ENCODE measurements at regions not wholly inside any gene's neighbourhood (a gene's known extent, or its start where the extent isn't known, plus 50 kb on each side); places are given as distances from the start of the nearest gene placed in this dataset.

DNA sequence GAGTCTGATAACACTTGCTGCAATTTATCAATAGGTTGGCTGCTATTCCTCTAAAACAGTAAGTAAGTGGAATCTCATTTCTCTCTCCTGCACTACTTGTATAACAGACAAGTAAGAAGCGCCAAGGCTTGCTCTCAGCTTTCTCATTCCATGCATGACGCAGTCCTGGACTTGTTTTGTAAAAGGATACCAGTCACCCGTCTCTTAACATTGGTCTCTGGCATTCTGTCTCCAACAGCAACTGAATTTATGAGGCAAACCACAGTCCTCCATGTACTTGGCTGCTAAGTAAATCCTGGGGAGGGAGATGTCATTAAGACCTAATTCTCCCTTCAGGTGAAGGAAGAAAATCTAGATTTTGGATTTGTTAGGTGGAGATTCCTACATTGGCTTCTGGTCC, 115.4 kb downstream of the OPN5 start:
- TF ChIP-seq, protein P1, sequence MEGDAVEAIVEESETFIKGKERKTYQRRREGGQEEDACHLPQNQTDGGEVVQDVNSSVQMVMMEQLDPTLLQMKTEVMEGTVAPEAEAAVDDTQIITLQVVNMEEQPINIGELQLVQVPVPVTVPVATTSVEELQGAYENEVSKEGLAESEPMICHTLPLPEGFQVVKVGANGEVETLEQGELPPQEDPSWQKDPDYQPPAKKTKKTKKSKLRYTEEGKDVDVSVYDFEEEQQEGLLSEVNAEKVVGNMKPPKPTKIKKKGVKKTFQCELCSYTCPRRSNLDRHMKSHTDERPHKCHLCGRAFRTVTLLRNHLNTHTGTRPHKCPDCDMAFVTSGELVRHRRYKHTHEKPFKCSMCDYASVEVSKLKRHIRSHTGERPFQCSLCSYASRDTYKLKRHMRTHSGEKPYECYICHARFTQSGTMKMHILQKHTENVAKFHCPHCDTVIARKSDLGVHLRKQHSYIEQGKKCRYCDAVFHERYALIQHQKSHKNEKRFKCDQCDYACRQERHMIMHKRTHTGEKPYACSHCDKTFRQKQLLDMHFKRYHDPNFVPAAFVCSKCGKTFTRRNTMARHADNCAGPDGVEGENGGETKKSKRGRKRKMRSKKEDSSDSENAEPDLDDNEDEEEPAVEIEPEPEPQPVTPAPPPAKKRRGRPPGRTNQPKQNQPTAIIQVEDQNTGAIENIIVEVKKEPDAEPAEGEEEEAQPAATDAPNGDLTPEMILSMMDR (IDR thresholded peaks at IDR 0.05; ENCODE audit: low read depth, low read length): no peak
- TF ChIP-seq EZH2phosphoT487 (IDR thresholded peaks at IDR 0.05; ENCODE audit: low read depth): no peak

All from OCI-LY3 (cell line).